ENCODE measurements at regions not wholly inside any gene's neighbourhood (a gene's known extent, or its start where the extent isn't known, plus 50 kb on each side); places are given as distances from the start of the nearest gene placed in this dataset.

DNA sequence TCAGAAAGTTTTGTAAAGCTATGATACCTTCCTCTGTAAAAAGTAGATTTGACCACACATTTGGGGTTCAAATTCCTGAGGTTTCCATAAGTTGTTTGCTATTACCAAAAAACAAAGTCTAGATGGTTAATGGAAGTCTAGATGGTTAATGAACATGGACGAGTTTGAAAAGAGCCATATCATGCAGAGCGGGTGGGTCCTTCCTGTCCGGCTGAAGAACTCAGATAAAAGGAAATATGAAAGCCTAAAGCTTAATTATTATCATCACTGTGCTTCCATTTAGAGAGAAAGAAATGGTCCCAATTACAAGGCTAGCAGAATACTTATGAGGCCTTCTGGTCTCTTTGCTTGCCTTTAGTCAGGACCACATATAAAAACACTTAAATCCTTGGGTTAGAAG, 132.1 kb upstream of the SATB1 start:
- no peak for TF ChIP-seq ZNF558 (tag by site-specific recombination; IDR thresholded peaks at IDR 0.05)
- TF ChIP-seq, protein P1, sequence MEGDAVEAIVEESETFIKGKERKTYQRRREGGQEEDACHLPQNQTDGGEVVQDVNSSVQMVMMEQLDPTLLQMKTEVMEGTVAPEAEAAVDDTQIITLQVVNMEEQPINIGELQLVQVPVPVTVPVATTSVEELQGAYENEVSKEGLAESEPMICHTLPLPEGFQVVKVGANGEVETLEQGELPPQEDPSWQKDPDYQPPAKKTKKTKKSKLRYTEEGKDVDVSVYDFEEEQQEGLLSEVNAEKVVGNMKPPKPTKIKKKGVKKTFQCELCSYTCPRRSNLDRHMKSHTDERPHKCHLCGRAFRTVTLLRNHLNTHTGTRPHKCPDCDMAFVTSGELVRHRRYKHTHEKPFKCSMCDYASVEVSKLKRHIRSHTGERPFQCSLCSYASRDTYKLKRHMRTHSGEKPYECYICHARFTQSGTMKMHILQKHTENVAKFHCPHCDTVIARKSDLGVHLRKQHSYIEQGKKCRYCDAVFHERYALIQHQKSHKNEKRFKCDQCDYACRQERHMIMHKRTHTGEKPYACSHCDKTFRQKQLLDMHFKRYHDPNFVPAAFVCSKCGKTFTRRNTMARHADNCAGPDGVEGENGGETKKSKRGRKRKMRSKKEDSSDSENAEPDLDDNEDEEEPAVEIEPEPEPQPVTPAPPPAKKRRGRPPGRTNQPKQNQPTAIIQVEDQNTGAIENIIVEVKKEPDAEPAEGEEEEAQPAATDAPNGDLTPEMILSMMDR (tag by site-specific recombination; IDR thresholded peaks at IDR 0.05) = no peak
- TF ChIP-seq, protein P2, sequence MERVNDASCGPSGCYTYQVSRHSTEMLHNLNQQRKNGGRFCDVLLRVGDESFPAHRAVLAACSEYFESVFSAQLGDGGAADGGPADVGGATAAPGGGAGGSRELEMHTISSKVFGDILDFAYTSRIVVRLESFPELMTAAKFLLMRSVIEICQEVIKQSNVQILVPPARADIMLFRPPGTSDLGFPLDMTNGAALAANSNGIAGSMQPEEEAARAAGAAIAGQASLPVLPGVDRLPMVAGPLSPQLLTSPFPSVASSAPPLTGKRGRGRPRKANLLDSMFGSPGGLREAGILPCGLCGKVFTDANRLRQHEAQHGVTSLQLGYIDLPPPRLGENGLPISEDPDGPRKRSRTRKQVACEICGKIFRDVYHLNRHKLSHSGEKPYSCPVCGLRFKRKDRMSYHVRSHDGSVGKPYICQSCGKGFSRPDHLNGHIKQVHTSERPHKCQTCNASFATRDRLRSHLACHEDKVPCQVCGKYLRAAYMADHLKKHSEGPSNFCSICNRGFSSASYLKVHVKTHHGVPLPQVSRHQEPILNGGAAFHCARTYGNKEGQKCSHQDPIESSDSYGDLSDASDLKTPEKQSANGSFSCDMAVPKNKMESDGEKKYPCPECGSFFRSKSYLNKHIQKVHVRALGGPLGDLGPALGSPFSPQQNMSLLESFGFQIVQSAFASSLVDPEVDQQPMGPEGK (tag by site-specific recombination; IDR thresholded peaks at IDR 0.05) = no peak

All from HEK293 (cell line).